ENCODE measurements at regions not wholly inside any gene's neighbourhood (a gene's known extent, or its start where the extent isn't known, plus 50 kb on each side); places are given as distances from the start of the nearest gene placed in this dataset.

DNA sequence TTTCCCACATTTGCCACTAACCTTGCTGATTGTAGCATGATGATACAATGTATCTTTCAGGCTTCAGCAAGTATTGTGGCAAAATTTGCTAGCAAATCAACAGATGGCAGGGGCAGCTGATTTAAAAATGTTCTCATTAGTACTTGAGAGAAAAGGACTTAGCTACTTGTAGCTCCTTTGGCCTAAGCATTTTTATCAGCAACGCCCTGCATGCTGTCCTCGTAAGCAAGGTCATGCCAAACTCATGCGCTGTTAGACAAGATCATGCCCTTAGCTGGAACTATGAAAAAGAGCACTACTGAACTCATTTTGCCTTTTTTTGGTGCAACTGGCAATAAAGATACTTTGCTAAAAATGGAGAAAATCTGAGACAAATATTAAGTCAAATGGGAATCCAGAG lies 197.1 kb downstream of the ICE1 start:
- ChIA-PET CTCF (no interaction called here), POLR2A (no interaction called here)
- DNase-seq, result no peak
- Histone ChIP-seq H3K9me3 (ENCODE audit: control insufficient read depth in 2 of 3, low read length in 3 of 3) (peaks cover 0 to 14% (median 0%) of the 10 kb centered on the region in 3 experiments), H3K36me3 (ENCODE audit: control insufficient read depth in 2 of 3, insufficient read depth in 3 of 3, low read length in 3 of 3) (no peaks in the 10 kb centered on the region), H3K27me3 (ENCODE audit: control insufficient read depth in 2 of 2, insufficient read depth in 2 of 2, low read length in 2 of 2) (peaks cover 0 to 4% of the 10 kb centered on the region in 2 donors), H3K27ac (ENCODE audit: low read depth, low read length) (no peak overlapping the region), H3K4me1 (ENCODE audit: control insufficient read depth in 2 of 2, insufficient read depth in 2 of 2, low read length in 2 of 2) (no peaks in the 10 kb centered on the region), H3K4me3 (ENCODE audit: low read length) (no peak overlapping the region)
- no peaks in the 10 kb centered on the region for H3K4me1 Mint-ChIP-seq
- no peak overlapping the region for H3K27ac Mint-ChIP-seq
- H3K27me3 Mint-ChIP-seq, result peaks cover 5 to 23% (median 13%) of the 10 kb centered on the region in 5 donors
- peaks cover 3 to 37% (median 18%) of the 10 kb centered on the region in 11 donors for H3K9me3 Mint-ChIP-seq
- H3K4me3 Mint-ChIP-seq, result no peak overlapping the region
- no peaks in the 10 kb centered on the region for H3K36me3 Mint-ChIP-seq
- intact Hi-C loops (cut with micrococcal nuclease), result no loop called here
- ATAC-seq, result no peak

GRCh38 chr5:5617024-5617423 lies 194.5 kb downstream of the ICE1 start:
- ChIA-PET CTCF (no interaction called here), POLR2A (no interaction called here)
- H3K36me3 ChIP-seq (ENCODE audit: control insufficient read depth in 2 of 3, insufficient read depth in 3 of 3, low read length in 3 of 3), result no peaks in the 10 kb centered on the region
- H3K9me3 ChIP-seq (ENCODE audit: control insufficient read depth in 2 of 3, low read length in 3 of 3), result no peaks in the 10 kb centered on the region
- Mint-ChIP-seq H3K27me3 (peaks cover 5 to 20% (median 13%) of the 10 kb centered on the region in 5 donors), H3K27ac (no peak overlapping the region), H3K9me3 (peaks cover 0 to 14% (median 6%) of the 10 kb centered on the region in 11 donors), H3K4me1 (no peaks in the 10 kb centered on the region), H3K4me3 (no peak overlapping the region), H3K36me3 (no peaks in the 10 kb centered on the region)
- intact Hi-C loops (cut with micrococcal nuclease), result no loop called here
- no peaks in the 10 kb centered on the region for H3K4me1 ChIP-seq (ENCODE audit: control insufficient read depth in 2 of 2, insufficient read depth in 2 of 2, low read length in 2 of 2)
- no peak for ATAC-seq
- DNase-seq, result no peak
- no peak overlapping the region for H3K4me3 ChIP-seq (ENCODE audit: low read length)
- H3K27me3 ChIP-seq (ENCODE audit: control insufficient read depth in 2 of 2, insufficient read depth in 2 of 2, low read length in 2 of 2), result peaks cover 0 to 4% of the 10 kb centered on the region in 2 donors
- H3K27ac ChIP-seq (ENCODE audit: low read depth, low read length), result no peak overlapping the region

DNA sequence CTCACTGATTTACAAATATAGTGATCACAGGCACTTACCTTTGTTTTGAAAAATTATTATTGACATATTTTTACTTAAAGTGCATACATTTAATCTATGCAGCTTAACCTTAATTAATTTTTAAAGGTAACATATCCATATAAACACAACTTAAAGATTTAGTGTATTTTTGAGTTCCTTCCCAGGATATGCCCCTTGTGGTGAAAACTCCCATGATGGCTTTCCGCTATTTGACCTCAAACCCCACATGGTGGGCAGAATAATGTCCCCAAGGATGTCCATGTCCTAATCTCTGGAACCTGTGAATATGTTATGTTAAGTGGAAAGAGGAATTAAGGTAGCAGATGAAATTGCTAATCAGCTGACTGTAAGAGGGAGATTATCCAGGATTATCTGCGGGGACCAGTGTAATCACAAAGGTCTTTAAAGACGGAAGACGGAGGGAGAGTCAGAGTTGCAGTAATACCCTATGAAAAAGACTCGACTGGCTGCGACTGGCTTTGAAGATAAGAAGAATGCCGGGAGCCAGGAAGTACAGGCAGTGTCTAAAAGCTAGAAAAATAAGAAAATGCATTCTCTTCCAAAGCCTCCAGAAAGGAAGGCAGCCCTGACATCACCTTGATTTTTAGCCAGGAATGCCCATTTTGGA lies 193.9 kb downstream of the ICE1 start:
- intact Hi-C loops (cut with micrococcal nuclease), result no loop called here
- CTCF ChIA-PET, result no interaction called here

DNA sequence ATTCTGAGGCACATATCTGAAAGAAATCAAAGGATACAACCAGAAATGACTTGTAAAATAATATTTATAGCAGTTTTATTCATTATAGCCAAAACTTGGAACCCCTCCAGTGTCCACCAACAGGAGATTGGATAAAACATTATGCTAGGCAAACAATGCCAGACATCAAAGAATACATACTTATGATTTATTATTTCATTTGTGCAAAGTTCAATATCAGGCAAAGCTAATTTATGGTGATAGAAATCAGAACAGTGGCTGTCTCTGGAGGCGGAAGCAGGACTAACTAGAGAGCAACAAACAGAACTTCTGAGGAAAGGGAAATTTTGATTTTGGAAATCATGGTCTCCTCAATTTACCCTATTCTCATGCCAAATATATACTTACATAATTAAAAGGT lies 193.1 kb downstream of the ICE1 start:
- ChIA-PET POLR2A (no interaction called here), CTCF (no interaction called here)
- H3K27ac ChIP-seq (ENCODE audit: low read depth, low read length), result no peak overlapping the region
- intact Hi-C loops (cut with micrococcal nuclease), result no loop called here
- Mint-ChIP-seq H3K4me3 (no peak overlapping the region), H3K9me3 (peaks cover 0 to 5% (median 0%) of the 10 kb centered on the region in 11 donors), H3K36me3 (no peaks in the 10 kb centered on the region), H3K4me1 (no peaks in the 10 kb centered on the region), H3K27ac (no peak overlapping the region), H3K27me3 (peaks cover 5 to 20% (median 15%) of the 10 kb centered on the region in 5 donors)
- no peaks in the 10 kb centered on the region for H3K9me3 ChIP-seq (ENCODE audit: control insufficient read depth in 2 of 3, low read length in 3 of 3)
- H3K36me3 ChIP-seq (ENCODE audit: control insufficient read depth in 2 of 3, insufficient read depth in 3 of 3, low read length in 3 of 3), result no peaks in the 10 kb centered on the region
- H3K27me3 ChIP-seq (ENCODE audit: control insufficient read depth in 2 of 2, insufficient read depth in 2 of 2, low read length in 2 of 2), result peaks cover 0 to 4% of the 10 kb centered on the region in 2 donors
- ATAC-seq (no peak), DNase-seq (no peak)
- H3K4me1 ChIP-seq (ENCODE audit: control insufficient read depth in 2 of 2, insufficient read depth in 2 of 2, low read length in 2 of 2), result no peaks in the 10 kb centered on the region
- H3K4me3 ChIP-seq (ENCODE audit: low read length), result no peak overlapping the region

More for the DNA sequence above, 193.9 kb downstream of the ICE1 start:
- peaks cover 5 to 20% (median 15%) of the 10 kb centered on the region in 5 donors for H3K27me3 Mint-ChIP-seq
- peaks cover 0 to 4% of the 10 kb centered on the region in 2 donors for H3K27me3 ChIP-seq (ENCODE audit: control insufficient read depth in 2 of 2, insufficient read depth in 2 of 2, low read length in 2 of 2)
- no peaks in the 10 kb centered on the region for H3K36me3 ChIP-seq (ENCODE audit: control insufficient read depth in 2 of 3, insufficient read depth in 3 of 3, low read length in 3 of 3)
- no peaks in the 10 kb centered on the region for H3K4me1 Mint-ChIP-seq
- H3K27ac ChIP-seq (ENCODE audit: low read depth, low read length), result no peak overlapping the region
- H3K4me3 ChIP-seq (ENCODE audit: low read length), result no peak overlapping the region
- no peak overlapping the region for H3K27ac Mint-ChIP-seq
- H3K9me3 ChIP-seq (ENCODE audit: control insufficient read depth in 2 of 3, low read length in 3 of 3), result no peaks in the 10 kb centered on the region
- POLR2A ChIA-PET, result no interaction called here
- DNase-seq (no peak), ATAC-seq (no peak)
- no peak overlapping the region for H3K4me3 Mint-ChIP-seq
- H3K9me3 Mint-ChIP-seq, result peaks cover 0 to 7% (median 2%) of the 10 kb centered on the region in 11 donors
- H3K36me3 Mint-ChIP-seq, result no peaks in the 10 kb centered on the region
- no peaks in the 10 kb centered on the region for H3K4me1 ChIP-seq (ENCODE audit: control insufficient read depth in 2 of 2, insufficient read depth in 2 of 2, low read length in 2 of 2)

DNA sequence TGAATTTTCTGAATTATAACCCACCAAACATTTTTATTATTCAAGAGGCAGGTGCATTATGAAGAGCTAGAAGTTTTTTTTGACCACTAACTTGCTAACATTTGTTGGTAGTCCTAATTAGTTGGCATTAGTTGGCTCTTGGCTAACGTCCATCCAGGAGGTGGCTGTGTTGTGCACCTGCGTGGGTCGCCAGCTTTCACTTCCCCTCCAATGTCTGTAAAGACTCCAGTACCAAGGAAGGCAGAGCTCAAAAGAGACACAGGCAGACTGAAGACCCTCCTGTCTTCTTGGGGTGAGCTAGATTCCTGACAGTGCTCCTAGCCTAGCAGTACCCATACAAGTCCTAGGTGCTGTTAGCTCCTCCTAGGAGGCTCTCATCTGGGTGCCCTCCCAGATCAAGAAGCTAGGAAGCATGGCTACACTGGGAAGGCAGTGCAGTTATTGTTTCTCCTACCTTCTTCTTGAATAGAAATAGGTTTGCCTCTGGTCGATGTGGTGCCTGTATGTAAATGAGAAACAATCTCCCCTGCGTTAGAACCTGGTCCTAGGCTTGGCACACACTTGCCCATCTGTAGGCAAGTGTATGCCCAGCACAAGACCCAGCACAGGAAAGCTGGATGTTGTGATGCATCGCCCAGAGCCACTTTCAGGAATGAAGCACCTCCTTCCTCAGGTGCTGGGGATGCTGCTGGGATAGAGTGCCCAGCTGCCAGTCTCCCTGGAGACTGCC lies 190.9 kb downstream of the ICE1 start:
- H3K27ac Mint-ChIP-seq, result no peak overlapping the region
- ChIA-PET POLR2A (no interaction called here), CTCF (no interaction called here)

DNA sequence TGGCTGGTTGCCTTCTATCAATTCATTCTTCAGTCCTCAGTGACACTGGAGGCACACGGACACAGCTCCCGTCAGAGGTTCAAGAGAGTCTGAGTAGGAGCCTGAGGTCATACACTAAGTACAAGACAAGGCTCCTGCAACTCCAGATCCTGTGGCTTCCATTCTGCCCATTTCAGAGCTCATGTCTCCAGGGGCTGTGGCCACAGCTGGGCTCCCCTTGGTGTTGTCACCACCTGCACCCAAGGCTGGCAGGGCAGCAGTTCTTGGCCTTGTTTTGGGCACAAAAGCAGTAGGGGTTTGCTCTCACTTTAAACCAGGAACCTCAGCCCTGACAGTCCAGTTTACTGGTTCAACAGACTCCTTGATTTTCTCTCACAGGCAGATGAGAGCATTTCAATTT lies 189.6 kb downstream of the ICE1 start:
- Histone ChIP-seq H3K9me3 (ENCODE audit: control insufficient read depth in 2 of 3, low read length in 3 of 3) (no peaks in the 10 kb centered on the region), H3K27me3 (ENCODE audit: control insufficient read depth in 2 of 2, insufficient read depth in 2 of 2, low read length in 2 of 2) (peaks cover 0 to 4% of the 10 kb centered on the region in 2 donors), H3K36me3 (ENCODE audit: control insufficient read depth in 2 of 3, insufficient read depth in 3 of 3, low read length in 3 of 3) (no peaks in the 10 kb centered on the region), H3K4me1 (ENCODE audit: control insufficient read depth in 2 of 2, insufficient read depth in 2 of 2, low read length in 2 of 2) (no peaks in the 10 kb centered on the region), H3K27ac (ENCODE audit: low read depth, low read length) (no peak overlapping the region), H3K4me3 (ENCODE audit: low read length) (no peak overlapping the region)
- Mint-ChIP-seq H3K4me1 (no peaks in the 10 kb centered on the region), H3K27me3 (peaks cover 5 to 13% (median 11%) of the 10 kb centered on the region in 5 donors), H3K9me3 (peaks cover 0 to 2% (median 0%) of the 10 kb centered on the region in 11 donors), H3K36me3 (no peaks in the 10 kb centered on the region), H3K27ac (no peak overlapping the region), H3K4me3 (no peak overlapping the region)
- ChIA-PET POLR2A (no interaction called here), CTCF (no interaction called here)
- DNase-seq, result no peak
- intact Hi-C loops (cut with micrococcal nuclease), result no loop called here
- ATAC-seq, result no peak

More for the DNA sequence above, 190.9 kb downstream of the ICE1 start:
- Mint-ChIP-seq H3K9me3 (peaks cover 0 to 2% (median 0%) of the 10 kb centered on the region in 11 donors), H3K4me1 (no peaks in the 10 kb centered on the region), H3K4me3 (no peak overlapping the region), H3K27me3 (peaks cover 5 to 20% (median 15%) of the 10 kb centered on the region in 5 donors), H3K36me3 (no peaks in the 10 kb centered on the region)
- no peaks in the 10 kb centered on the region for H3K9me3 ChIP-seq (ENCODE audit: control insufficient read depth in 2 of 3, low read length in 3 of 3)
- no peak for DNase-seq
- no peak for ATAC-seq
- H3K4me3 ChIP-seq (ENCODE audit: low read length), result no peak overlapping the region
- intact Hi-C loops (cut with micrococcal nuclease), result no loop called here
- no peak overlapping the region for H3K27ac ChIP-seq (ENCODE audit: low read depth, low read length)
- H3K36me3 ChIP-seq (ENCODE audit: control insufficient read depth in 2 of 3, insufficient read depth in 3 of 3, low read length in 3 of 3), result no peaks in the 10 kb centered on the region
- no peaks in the 10 kb centered on the region for H3K4me1 ChIP-seq (ENCODE audit: control insufficient read depth in 2 of 2, insufficient read depth in 2 of 2, low read length in 2 of 2)
- peaks cover 0 to 4% of the 10 kb centered on the region in 2 donors for H3K27me3 ChIP-seq (ENCODE audit: control insufficient read depth in 2 of 2, insufficient read depth in 2 of 2, low read length in 2 of 2)

DNA sequence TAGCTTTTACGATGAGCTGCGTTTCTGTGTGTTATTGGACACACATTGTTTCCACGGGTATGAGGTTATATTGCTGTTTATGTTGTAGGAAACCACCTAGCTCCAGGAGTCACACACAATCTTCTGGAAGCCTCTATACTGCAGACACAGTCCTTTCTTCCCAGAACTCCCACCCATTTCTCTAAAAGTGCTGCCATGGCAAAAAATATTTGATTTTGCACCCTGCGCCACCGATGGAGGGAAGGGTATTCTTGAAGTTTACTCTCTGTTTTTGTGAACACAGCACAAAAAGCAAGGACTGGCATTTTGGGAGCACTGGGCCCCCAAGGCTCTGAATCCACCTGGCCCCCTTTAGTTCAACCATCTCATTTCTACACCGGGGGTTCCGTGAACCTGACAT lies 187.5 kb downstream of the ICE1 start:
- no peaks in the 10 kb centered on the region for H3K4me1 ChIP-seq (ENCODE audit: control insufficient read depth in 2 of 2, insufficient read depth in 2 of 2, low read length in 2 of 2)
- no peaks in the 10 kb centered on the region for H3K36me3 ChIP-seq (ENCODE audit: control insufficient read depth in 2 of 3, insufficient read depth in 3 of 3, low read length in 3 of 3)
- POLR2A ChIA-PET, result no interaction called here
- CTCF ChIA-PET, result no interaction called here
- H3K27me3 ChIP-seq (ENCODE audit: control insufficient read depth in 2 of 2, insufficient read depth in 2 of 2, low read length in 2 of 2), result no peaks in the 10 kb centered on the region
- no peak overlapping the region for H3K27ac ChIP-seq (ENCODE audit: low read depth, low read length)
- Mint-ChIP-seq H3K27me3 (peaks cover 0 to 6% (median 4%) of the 10 kb centered on the region in 5 donors), H3K36me3 (no peaks in the 10 kb centered on the region), H3K4me1 (no peaks in the 10 kb centered on the region), H3K27ac (no peak overlapping the region), H3K9me3 (peaks cover 0 to 2% (median 0%) of the 10 kb centered on the region in 11 donors), H3K4me3 (no peak overlapping the region)
- DNase-seq, result no peak
- H3K9me3 ChIP-seq (ENCODE audit: control insufficient read depth in 2 of 3, low read length in 3 of 3), result no peaks in the 10 kb centered on the region
- ATAC-seq, result no peak
- intact Hi-C loops (cut with micrococcal nuclease), result no loop called here
- no peak overlapping the region for H3K4me3 ChIP-seq (ENCODE audit: low read length)

Data from naive thymus-derived CD4-positive, alpha-beta T cell (primary cell).